ENCODE measurements at regions not wholly inside any gene's neighbourhood (a gene's known extent, or its start where the extent isn't known, plus 50 kb on each side); places are given as distances from the start of the nearest gene placed in this dataset.

- in situ Hi-C loops (cut with HindIII; ENCODE audit: low sequenced_read_pairs) = no loop called here
- DNase-seq (ENCODE audit: low spot score) = no peak
These were observed 669.0 kb upstream of the RBFOX1 start for GRCh38 chr16:6663668-6664067.

GRCh38 chr16:6656760-6657159 lies 675.9 kb upstream of the RBFOX1 start:
- in situ Hi-C loops (cut with HindIII; ENCODE audit: low sequenced_read_pairs) = no loop called here
- no peak for DNase-seq (ENCODE audit: low spot score)

- in situ Hi-C loops (cut with HindIII; ENCODE audit: low sequenced_read_pairs) = no loop called here
- DNase-seq (ENCODE audit: low spot score) = peak; percentile 64
These were observed 685.8 kb upstream of the RBFOX1 start for GRCh38 chr16:6646891-6647290.

GRCh38 chr16:6645768-6646568 lies 686.7 kb upstream of the RBFOX1 start:
- peak; percentile 87 for DNase-seq (ENCODE audit: low spot score)
- in situ Hi-C loops (cut with HindIII; ENCODE audit: low sequenced_read_pairs) = no loop called here

GRCh38 chr16:6644916-6645315 lies 687.7 kb upstream of the RBFOX1 start:
- peak; percentile 51 for DNase-seq (ENCODE audit: low spot score)
- in situ Hi-C loops (cut with HindIII; ENCODE audit: low sequenced_read_pairs) = no loop called here

- in situ Hi-C loops (cut with HindIII; ENCODE audit: low sequenced_read_pairs) = no loop called here
- DNase-seq (ENCODE audit: low spot score) = peak; percentile 84
These were observed 689.5 kb upstream of the RBFOX1 start for GRCh38 chr16:6643080-6643686.

- no peak for DNase-seq (ENCODE audit: low spot score)
- in situ Hi-C loops (cut with HindIII; ENCODE audit: low sequenced_read_pairs) = no loop called here
These were observed 690.4 kb upstream of the RBFOX1 start for GRCh38 chr16:6642271-6642670.

- DNase-seq (ENCODE audit: low spot score) = no peak
- in situ Hi-C loops (cut with HindIII; ENCODE audit: low sequenced_read_pairs) = no loop called here
These were observed 691.6 kb upstream of the RBFOX1 start for GRCh38 chr16:6641091-6641490.

- no peak for DNase-seq (ENCODE audit: low spot score)
- in situ Hi-C loops (cut with HindIII; ENCODE audit: low sequenced_read_pairs) = no loop called here
These were observed 696.2 kb upstream of the RBFOX1 start for GRCh38 chr16:6636457-6636856.

- in situ Hi-C loops (cut with HindIII; ENCODE audit: low sequenced_read_pairs) = no loop called here
- no peak for DNase-seq (ENCODE audit: low spot score)
These were observed 698.5 kb upstream of the RBFOX1 start for GRCh38 chr16:6634151-6634550.

- in situ Hi-C loops (cut with HindIII; ENCODE audit: low sequenced_read_pairs) = no loop called here
- DNase-seq (ENCODE audit: low spot score) = no peak
These were observed 699.2 kb upstream of the RBFOX1 start for GRCh38 chr16:6633456-6633855.

- no peak for DNase-seq (ENCODE audit: low spot score)
- in situ Hi-C loops (cut with HindIII; ENCODE audit: low sequenced_read_pairs) = no loop called here
These were observed 703.5 kb upstream of the RBFOX1 start for GRCh38 chr16:6629110-6629509.

GRCh38 chr16:6625606-6626005 lies 707.0 kb upstream of the RBFOX1 start:
- no peak for DNase-seq (ENCODE audit: low spot score)
- in situ Hi-C loops (cut with HindIII; ENCODE audit: low sequenced_read_pairs) = no loop called here

- no peak for DNase-seq (ENCODE audit: low spot score)
- in situ Hi-C loops (cut with HindIII; ENCODE audit: low sequenced_read_pairs) = no loop called here
These were observed 713.8 kb upstream of the RBFOX1 start for GRCh38 chr16:6618874-6619273.

GRCh38 chr16:6616746-6617145 lies 715.9 kb upstream of the RBFOX1 start:
- in situ Hi-C loops (cut with HindIII; ENCODE audit: low sequenced_read_pairs) = no loop called here

GRCh38 chr16:6615636-6616035 lies 717.0 kb upstream of the RBFOX1 start:
- peak; percentile 52 for DNase-seq (ENCODE audit: low spot score)
- in situ Hi-C loops (cut with HindIII; ENCODE audit: low sequenced_read_pairs) = no loop called here

More at GRCh38 chr16:6616746-6617145, 715.9 kb upstream of the RBFOX1 start:
- no peak for DNase-seq (ENCODE audit: low spot score)

GRCh38 chr16:6611535-6611934 lies 721.1 kb upstream of the RBFOX1 start:
- in situ Hi-C loops (cut with HindIII; ENCODE audit: low sequenced_read_pairs) = no loop called here
- no peak for DNase-seq (ENCODE audit: low spot score)

GRCh38 chr16:6605490-6605889 lies 727.2 kb upstream of the RBFOX1 start:
- in situ Hi-C loops (cut with HindIII; ENCODE audit: low sequenced_read_pairs) = no loop called here
- peak; percentile 51 for DNase-seq (ENCODE audit: low spot score)

- peak; percentile 64 for DNase-seq (ENCODE audit: low spot score)
- in situ Hi-C loops (cut with HindIII; ENCODE audit: low sequenced_read_pairs) = no loop called here
These were observed 728.8 kb upstream of the RBFOX1 start for GRCh38 chr16:6603780-6604325.

GRCh38 chr16:6602405-6602804 lies 730.2 kb upstream of the RBFOX1 start:
- peak; percentile 99 for DNase-seq (ENCODE audit: low spot score)

GRCh38 chr16:6600167-6600566 lies 732.5 kb upstream of the RBFOX1 start:
- in situ Hi-C loops (cut with HindIII; ENCODE audit: low sequenced_read_pairs) = no loop called here
- DNase-seq (ENCODE audit: low spot score) = peak; percentile 71

More at GRCh38 chr16:6602405-6602804, 730.2 kb upstream of the RBFOX1 start:
- in situ Hi-C loops (cut with HindIII; ENCODE audit: low sequenced_read_pairs) = no loop called here

All from G401 (cell line).